GM19043 (cell line): ENCODE measurements at regions not wholly inside any gene's neighbourhood (a gene's known extent, or its start where the extent isn't known, plus 50 kb on each side); places are given as distances from the start of the nearest gene placed in this dataset.

ENCODE experiments used
- ATAC-seq: cut with Tn5 transposase; IDR thresholded peaks from one replicate; pipeline ENCODE4 v1.9.1; 2021; ENCODE audit warnings: low read depth; ENCODE audit not compliant: unreplicated experiment

GRCh38 chr2:208545403-208546042 is 138.9 kb downstream of the PTH2R start:
- no peak for ATAC-seq

GRCh38 chr2:208546107-208546506 is 139.5 kb downstream of the PTH2R start:
- ATAC-seq = no peak

- no peak for ATAC-seq
Observed at GRCh38 chr2:208546860-208547650, 140.5 kb downstream of the PTH2R start.

- no peak for ATAC-seq
Observed at GRCh38 chr2:208548700-208549099, 142.1 kb downstream of the PTH2R start.

- ATAC-seq = no peak
Observed at GRCh38 chr2:208549546-208550158, 143.1 kb downstream of the PTH2R start.

GRCh38 chr2:208552943-208553342 is 146.4 kb downstream of the PTH2R start:
- no peak for ATAC-seq

- no peak for ATAC-seq
Observed at GRCh38 chr2:208556983-208557484, 150.4 kb downstream of the PTH2R start.

GRCh38 chr2:208565690-208566416 is 159.3 kb downstream of the PTH2R start:
- ATAC-seq = no peak

- no peak for ATAC-seq
Observed at GRCh38 chr2:208568203-208568602, 161.6 kb downstream of the PTH2R start.

GRCh38 chr2:208570066-208570465 is 163.5 kb downstream of the PTH2R start:
- no peak for ATAC-seq

- ATAC-seq = no peak
Observed at GRCh38 chr2:208570851-208571763, 164.5 kb downstream of the PTH2R start.

- no peak for ATAC-seq
Observed at GRCh38 chr2:208571764-208572131, 165.2 kb downstream of the PTH2R start.

GRCh38 chr2:208573569-208573968 is 167.0 kb downstream of the PTH2R start:
- ATAC-seq = no peak

- no peak for ATAC-seq
Observed at GRCh38 chr2:208579678-208580077, 173.1 kb downstream of the PTH2R start.

GRCh38 chr2:208584378-208584985 is 177.9 kb downstream of the PTH2R start:
- ATAC-seq = no peak

- ATAC-seq = no peak
Observed at GRCh38 chr2:208586516-208586915, 179.9 kb downstream of the PTH2R start.

GRCh38 chr2:208594642-208595385 is 188.2 kb downstream of the PTH2R start:
- no peak for ATAC-seq

- ATAC-seq = no peak
Observed at GRCh38 chr2:208595386-208596275, 189.0 kb downstream of the PTH2R start.
